K562 (cell line): ENCODE measurements at regions not wholly inside any gene's neighbourhood (a gene's known extent, or its start where the extent isn't known, plus 50 kb on each side); places are given as distances from the start of the nearest gene placed in this dataset.

ENCODE experiments used
- ATAC-seq: fragments of 200-7000 bp; cut with Tn5 transposase; 3 replicates; pipeline ENCODE4 v1.9.1; 2020; ENCODE audit warnings: moderate library complexity
- BruUV-seq: library from RNA; stranded (reverse); fragments of 400-500 nt; replicated peaks from 2 replicates; lab custom pipeline; 2021; lab: Mats Ljungman, UMichigan
- CTCF ChIA-PET: fragments of 300-600 bp; formaldehyde crosslinking; extraction: SDS; loops from one replicate; lab custom pipeline; 2021; ENCODE audit warnings: low intra/inter-chr PET ratio; lab: Yijun Ruan, JAX
- POLR2A ChIA-PET: fragments of 300-600, 350-650 bp; sonication (Branson Sonifier 250); formaldehyde crosslinking; extraction: SDS; loops from one replicate; lab custom pipeline; 2021; ENCODE audit warnings: antibody characterized with exemption, inconsistent platforms; lab: Yijun Ruan, JAX
- DNase-seq, 4 experiments: peaks; one replicate each; pipeline versions ENCODE4 v3.0.0 to v3.0.0-alpha.2; 2011 to 2018; ENCODE audit warnings: low spot score in 3 of 4, mixed read lengths in 3 of 4; ENCODE audit errors: extremely low read depth in 1 of 4
- FAIRE-seq: peaks from 2 replicates; lab custom pipeline; 2011; peaks lifted over from hg19 to GRCh38; lab: Jason Lieb, UNC
- H2AFZ ChIP-seq: 2 replicates; pipeline ENCODE4 v1.6.0; 2011; ENCODE audit warnings: low read depth, low read length, control low read depth, inconsistent platforms
- H3K27ac ChIP-seq: fragments of 200-600 bp; 3 replicates; pipeline ENCODE4 v1.8.0; 2011; ENCODE audit warnings: low read depth, mild to moderate bottlenecking, control low read depth, inconsistent platforms, low read length, moderate library complexity, mixed read lengths; ENCODE audit errors: extremely low read depth
- H3K27me3 ChIP-seq, 2 experiments: fragments of 300-600 bp in 1 of 2; 2 replicates in 1 of 2; 3 replicates in 1 of 2; pipeline versions ENCODE4 v1.6.0 to v1.8.0; 2011; ENCODE audit warnings: inconsistent platforms in 2 of 2, low read length in 2 of 2, mild to moderate bottlenecking in 1 of 2, mixed read lengths in 1 of 2, moderate library complexity in 1 of 2; ENCODE audit not compliant: control insufficient read depth in 2 of 2, insufficient read depth in 2 of 2
- H3K36me3 ChIP-seq: fragments of 300-600 bp; 3 replicates; pipeline ENCODE4 v1.8.0; 2011; ENCODE audit warnings: mild to moderate bottlenecking, low read length, inconsistent platforms; ENCODE audit not compliant: control insufficient read depth, insufficient read depth
- H3K4me1 ChIP-seq, 2 experiments: fragments of 200-600 bp in 1 of 2; replicated peaks in 1 of 2; 2 replicates in 1 of 2; 3 replicates in 1 of 2; pipeline versions ENCODE4 v1.5.1 to v1.8.0; 2011; ENCODE audit warnings: inconsistent platforms in 2 of 2, low read length in 2 of 2, mild to moderate bottlenecking in 1 of 2, mixed read lengths in 1 of 2, moderate library complexity in 1 of 2; ENCODE audit not compliant: control insufficient read depth in 2 of 2, insufficient read depth in 2 of 2
- H3K4me2 ChIP-seq: 2 replicates; pipeline ENCODE4 v1.6.1; 2011; ENCODE audit warnings: low read length, control low read depth, inconsistent platforms, mixed read lengths; ENCODE audit not compliant: insufficient read depth
- H3K4me3 ChIP-seq: fragments of 200-600 bp; sonication (generic), shearing (Covaris generic); 2 replicates; pipeline ENCODE4 v1.5.1; 2016; ENCODE audit warnings: control low read depth, inconsistent platforms
- H3K79me2 ChIP-seq: fragments of 200-600 bp; 3 replicates; pipeline ENCODE4 v1.8.0; 2011; ENCODE audit warnings: low read length, inconsistent platforms; ENCODE audit not compliant: control insufficient read depth, insufficient read depth
- H3K9ac ChIP-seq, 2 experiments: 2 replicates each; pipeline versions ENCODE4 v1.6.0 to v1.6.1; 2011; ENCODE audit warnings: low read depth in 2 of 2, low read length in 2 of 2, control low read depth in 1 of 2, inconsistent platforms in 1 of 2, mild to moderate bottlenecking in 1 of 2, mixed read lengths in 1 of 2; ENCODE audit not compliant: insufficient read depth in 1 of 2
- H3K9me1 ChIP-seq: one replicate; pipeline ENCODE4 v1.6.0; 2011; ENCODE audit warnings: inconsistent platforms, mild to moderate bottlenecking, low read length, moderate library complexity; ENCODE audit not compliant: control insufficient read depth, insufficient read depth
- H3K9me3 ChIP-seq: replicated peaks from 2 replicates; pipeline ENCODE4 v1.5.1; 2011; ENCODE audit warnings: low read depth, low read length, inconsistent platforms; ENCODE audit not compliant: control insufficient read depth, insufficient read depth
- H4K20me1 ChIP-seq: replicated peaks from 2 replicates; pipeline ENCODE4 v1.6.1; 2011; ENCODE audit warnings: low read length, inconsistent platforms, mixed read lengths; ENCODE audit not compliant: control insufficient read depth, insufficient read depth
- ARID4B ChIP-seq: sonication (generic); formaldehyde crosslinking; IDR thresholded peaks from 2 replicates; pipeline ENCODE4 v1.8.0; 2022; ENCODE audit warnings: mild to moderate bottlenecking, missing genetic modification reagents
- CLOCK ChIP-seq: fragments of 250-450 bp; sonication (Bioruptor Pico); IDR thresholded peaks from 2 replicates; pipeline ENCODE4 v1.4.0; 2020; ENCODE audit warnings: mild to moderate bottlenecking, moderate library complexity, borderline replicate concordance
- MXD1 ChIP-seq: fragments of 250-450 bp; sonication (Bioruptor Pico); IDR thresholded peaks from 2 replicates; pipeline ENCODE4 v1.8.0; 2021; ENCODE audit warnings: borderline replicate concordance, mild to moderate bottlenecking, moderate library complexity; ENCODE audit not compliant: poor library complexity, severe bottlenecking
- NFRKB ChIP-seq: fragments of 450-650 bp; IDR thresholded peaks from 2 replicates; pipeline ENCODE4 v1.6.1; 2016; ENCODE audit warnings: low read depth
- TAL1 ChIP-seq: fragments of 450-650 bp; IDR thresholded peaks from 2 replicates; pipeline ENCODE4 v1.6.1; 2016; ENCODE audit warnings: mild to moderate bottlenecking
- YBX1 ChIP-seq: fragments of 450-650 bp; IDR thresholded peaks from 2 replicates; pipeline ENCODE4 v1.7.1; 2016; ENCODE audit warnings: mild to moderate bottlenecking
- WGBS: fragments of 100-300 bp; shearing (Covaris generic); methylation state at CpG from one replicate; pipeline ENCODE4 v1.1.6; 2016; ENCODE audit warnings: low coverage, mixed read lengths; ENCODE audit not compliant: insufficient coverage; ENCODE audit errors: missing lambda C conversion rate; 5-methylcytosine and 5-hydroxymethylcytosine counted together
- in situ Hi-C: fragments of 300-500 bp; cut with MboI; formaldehyde crosslinking; loops from 4 replicates; pipeline ENCODE4 v1.15.0; 2018; ENCODE audit warnings: inconsistent platforms, mixed read lengths
- intact Hi-C: fragments of 100-400 bp; cut with micrococcal nuclease; formaldehyde crosslinking; loops from 2 replicates; pipeline ENCODE4 v1.14.2; 2022

- FAIRE-seq (no peak), ATAC-seq (no peak), DNase-seq (no peak)
- in situ Hi-C loops (no loop called here), intact Hi-C loops (no loop called here)
- POLR2A ChIA-PET = no interaction called here
- Histone ChIP-seq H3K4me1 (no peaks in the 10 kb centered on the region), H3K4me3 (no peak overlapping the region), H2AFZ (0 out of 2 replicates have a peak overlapping the region, but pooled peaks have one; percentile 31), H4K20me1 (no peaks in the 10 kb centered on the region), H3K4me2 (no peak overlapping the region), H3K9me3 (no peaks in the 10 kb centered on the region), H3K27me3 (no peaks in the 10 kb centered on the region), H3K79me2 (no peaks in the 10 kb centered on the region), H3K27ac (no peak overlapping the region), H3K9ac (no peak overlapping the region), H3K9me1 (no peaks in the 10 kb centered on the region), H3K36me3 (no peaks in the 10 kb centered on the region)
- 65% methylated on average over 4 of the region's 4 CpGs for WGBS
- no peak for TF ChIP-seq ARID4B
- no peak for TF ChIP-seq MXD1 (CRISPR knock-in tag)
- TF ChIP-seq CLOCK (CRISPR knock-in tag) = no peak
- TF ChIP-seq NFRKB = no peak
- TF ChIP-seq YBX1 = no peak
- TF ChIP-seq TAL1 = no peak
- BruUV-seq = no TSS peak
- CTCF ChIA-PET = no interaction called here
Measured at GRCh38 chrX:80266287-80266686, 154.0 kb upstream of the TENT5D start.
